GM12874 (cell line): ENCODE measurements at regions not wholly inside any gene's neighbourhood (a gene's known extent, or its start where the extent isn't known, plus 50 kb on each side); places are given as distances from the start of the nearest gene placed in this dataset.

Source experiments
- TF ChIP-seq, protein P1 (sequence below): IDR thresholded peaks from 2 replicates; pipeline ENCODE4 v1.5.1; 2011; ENCODE audit warnings: low read depth, mild to moderate bottlenecking, control low read depth, low read length, moderate library complexity; ENCODE audit not compliant: insufficient read depth

DNA sequence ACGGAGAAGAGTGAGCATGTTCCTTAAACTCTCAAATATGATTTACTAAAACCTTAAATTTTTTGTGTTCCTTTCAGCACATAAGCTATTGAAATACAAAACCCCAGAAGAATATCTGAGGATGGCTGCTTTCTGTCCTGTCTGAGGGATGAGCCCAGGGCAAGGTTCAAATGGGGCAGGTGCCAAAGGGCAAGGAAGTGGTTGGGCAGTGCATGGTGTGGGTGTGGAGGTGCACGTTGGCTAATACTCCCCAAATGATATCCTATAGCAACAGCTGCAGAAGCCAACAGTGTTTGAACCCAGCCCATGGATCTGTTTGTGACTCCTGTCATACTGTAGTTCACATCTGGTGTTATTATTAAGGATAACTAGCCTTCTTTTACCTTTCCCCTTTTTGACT is 183.0 kb downstream of the CDCA7 start:
- TF ChIP-seq, protein P1, sequence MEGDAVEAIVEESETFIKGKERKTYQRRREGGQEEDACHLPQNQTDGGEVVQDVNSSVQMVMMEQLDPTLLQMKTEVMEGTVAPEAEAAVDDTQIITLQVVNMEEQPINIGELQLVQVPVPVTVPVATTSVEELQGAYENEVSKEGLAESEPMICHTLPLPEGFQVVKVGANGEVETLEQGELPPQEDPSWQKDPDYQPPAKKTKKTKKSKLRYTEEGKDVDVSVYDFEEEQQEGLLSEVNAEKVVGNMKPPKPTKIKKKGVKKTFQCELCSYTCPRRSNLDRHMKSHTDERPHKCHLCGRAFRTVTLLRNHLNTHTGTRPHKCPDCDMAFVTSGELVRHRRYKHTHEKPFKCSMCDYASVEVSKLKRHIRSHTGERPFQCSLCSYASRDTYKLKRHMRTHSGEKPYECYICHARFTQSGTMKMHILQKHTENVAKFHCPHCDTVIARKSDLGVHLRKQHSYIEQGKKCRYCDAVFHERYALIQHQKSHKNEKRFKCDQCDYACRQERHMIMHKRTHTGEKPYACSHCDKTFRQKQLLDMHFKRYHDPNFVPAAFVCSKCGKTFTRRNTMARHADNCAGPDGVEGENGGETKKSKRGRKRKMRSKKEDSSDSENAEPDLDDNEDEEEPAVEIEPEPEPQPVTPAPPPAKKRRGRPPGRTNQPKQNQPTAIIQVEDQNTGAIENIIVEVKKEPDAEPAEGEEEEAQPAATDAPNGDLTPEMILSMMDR, result no peak

DNA sequence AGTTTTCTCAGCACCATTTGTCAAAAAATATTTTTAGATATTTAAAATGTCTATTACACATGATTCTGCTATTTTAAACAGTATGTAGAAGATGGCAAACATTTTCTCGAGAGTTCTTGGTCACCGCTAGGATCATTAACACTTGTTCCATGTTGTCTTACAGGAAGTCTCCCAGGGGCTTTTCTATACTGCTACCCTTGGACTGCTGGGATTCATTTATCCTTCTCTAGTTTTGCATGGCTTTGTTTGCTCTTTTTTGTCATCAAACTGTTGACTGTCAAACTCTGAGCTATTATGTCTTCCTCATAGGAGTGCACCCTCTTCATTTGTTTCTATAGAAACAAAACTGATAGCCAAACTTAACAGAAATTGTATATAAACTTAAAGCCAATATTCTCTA is 184.9 kb downstream of the CDCA7 start:
- TF ChIP-seq, protein P1, result no peak

DNA sequence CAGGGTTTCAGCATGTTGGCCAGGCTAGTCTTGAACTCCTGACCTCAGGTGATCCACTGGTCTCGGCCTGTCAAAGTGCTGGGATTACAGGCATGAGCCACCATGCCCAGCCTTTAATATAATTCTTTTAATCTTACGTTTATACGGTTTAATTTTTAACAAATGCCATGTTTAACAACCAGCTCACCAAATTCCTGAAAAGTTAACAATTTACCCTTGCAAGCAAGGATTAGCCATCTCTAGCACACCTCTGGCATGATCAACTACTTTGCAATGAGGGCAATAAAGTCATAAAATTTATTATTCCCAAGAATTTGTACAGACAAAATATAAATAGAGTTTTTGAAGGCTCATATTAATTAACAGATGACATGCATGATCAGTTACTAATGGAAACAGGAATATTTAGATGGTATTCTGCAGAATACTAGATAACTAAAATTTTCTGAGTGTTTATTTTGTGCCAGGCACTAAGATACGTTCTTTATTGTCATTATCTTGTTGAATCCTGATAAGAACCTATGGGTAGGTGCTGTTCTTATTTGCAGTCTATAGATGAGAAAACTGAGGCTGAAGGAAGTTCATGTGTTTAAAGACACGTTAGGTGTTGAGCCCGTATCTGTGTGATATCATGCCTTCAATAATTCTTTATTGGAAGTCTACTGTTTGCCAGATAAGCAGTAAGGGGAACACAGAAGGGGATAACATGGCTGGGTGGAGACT is 190.1 kb downstream of the CDCA7 start:
- TF ChIP-seq, protein P1, result no peak

DNA sequence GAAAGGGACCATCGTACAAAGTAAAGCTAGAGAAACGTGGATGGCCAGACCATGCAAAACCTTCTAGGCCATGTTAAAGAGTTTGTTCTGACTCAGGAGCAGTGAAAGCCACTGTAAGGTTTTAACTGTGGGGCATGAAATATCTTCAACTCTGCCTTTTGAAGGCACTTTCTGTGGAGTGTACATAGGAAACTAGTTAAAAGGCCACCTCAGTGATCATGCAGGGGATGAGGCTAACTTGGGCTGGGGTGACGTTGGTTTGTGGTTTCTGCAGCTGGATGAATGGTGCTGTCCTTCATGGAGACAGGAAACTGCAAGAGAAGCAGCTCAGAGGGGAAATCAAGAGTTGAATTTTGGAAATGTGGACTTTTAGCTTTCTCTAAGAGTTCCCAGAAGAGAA is 190.7 kb downstream of the CDCA7 start:
- TF ChIP-seq, protein P1, result no peak

DNA sequence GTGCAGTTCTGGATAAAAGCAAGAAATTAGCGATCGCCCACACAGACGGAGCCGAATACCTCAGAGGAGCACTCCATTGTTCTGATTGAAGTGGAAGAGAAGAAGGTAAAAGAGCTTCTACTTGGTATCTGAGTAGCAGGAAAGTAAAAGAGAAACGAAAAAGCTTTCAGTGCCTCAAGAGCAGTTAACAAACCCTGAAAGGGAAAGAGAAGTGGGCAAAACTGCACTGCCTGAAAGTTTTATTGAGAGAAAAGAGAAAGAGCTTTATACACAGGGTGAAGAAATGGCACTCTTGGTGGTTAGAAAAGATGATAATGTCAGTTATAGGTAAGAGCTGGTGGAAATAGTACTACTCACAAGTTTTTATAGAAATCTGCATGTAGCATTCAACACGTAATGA is 192.8 kb downstream of the CDCA7 start:
- TF ChIP-seq, protein P1, result no peak

DNA sequence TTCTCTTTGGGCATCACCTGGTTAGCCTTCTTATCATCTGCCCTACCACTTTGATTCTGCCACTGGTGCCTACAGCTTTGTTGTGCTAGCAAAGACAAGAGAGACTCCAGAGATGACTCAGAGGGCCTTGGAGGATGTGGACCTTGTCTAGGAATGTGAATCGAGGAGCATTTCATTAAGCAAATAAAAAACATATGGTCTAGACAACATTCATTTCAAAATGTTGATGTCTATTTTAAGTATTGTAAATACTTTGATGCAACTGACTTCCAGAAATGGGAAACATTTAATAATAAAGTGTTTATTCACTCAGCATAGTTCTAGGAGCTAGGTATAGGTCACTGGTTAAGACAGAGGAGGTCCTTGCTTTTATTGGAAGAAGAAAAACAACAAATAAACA is 195.5 kb downstream of the CDCA7 start:
- TF ChIP-seq, protein P1, result no peak

DNA sequence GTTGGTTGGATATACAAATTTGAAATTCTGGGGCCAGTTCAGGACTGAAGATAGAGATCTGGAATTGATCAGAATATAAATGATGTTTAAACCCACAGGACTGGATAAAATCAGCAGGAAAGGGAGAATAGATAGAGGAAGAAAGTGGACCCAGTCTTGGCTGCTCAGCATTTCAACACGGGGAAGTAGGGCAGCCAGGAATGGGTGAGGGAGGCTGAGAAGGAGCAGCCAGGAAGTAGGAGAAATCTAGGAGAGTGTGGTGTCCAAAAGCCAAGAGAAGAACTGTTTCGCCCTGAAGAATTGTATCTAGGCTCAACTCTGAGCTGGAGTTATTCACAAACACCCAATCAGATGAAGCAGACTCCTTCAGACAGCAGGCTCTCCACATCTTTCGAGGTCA is 197.9 kb downstream of the CDCA7 start:
- TF ChIP-seq, protein P1, result no peak
